Gastroesophageal sphincter (tissue), 4 donors: ENCODE measurements at regions not wholly inside any gene's neighbourhood (a gene's known extent, or its start where the extent isn't known, plus 50 kb on each side); places are given as distances from the start of the nearest gene placed in this dataset.

Experiments used
- ATAC-seq: fragments of 150-250 bp; one replicate; pipeline ENCODE4 v1.9.1; 2016; ENCODE audit warnings: mild to moderate bottlenecking, moderate library complexity
- H3K27ac ChIP-seq, 4 donors: fragments of 200-600 bp; sonication (generic) in 3 of 4; 1 replicate in 3 of 4; 2 replicates in 1 of 4; pipeline ENCODE4 v1.5.1; 2016 to 2019
- H3K27me3 ChIP-seq: fragments of 200-600 bp; sonication (generic); one replicate; pipeline ENCODE4 v1.5.1; 2019
- H3K36me3 ChIP-seq, 2 donors: fragments of 200-600 bp; sonication (generic); one replicate each; pipeline ENCODE4 v1.5.1; 2019; ENCODE audit warnings: control low read depth in 1 of 2
- H3K4me1 ChIP-seq, 3 donors: fragments of 200-600 bp; sonication (generic); 1 replicate in 2 of 3; 2 replicates in 1 of 3; pipeline ENCODE4 v1.5.1; 2016 to 2019; ENCODE audit warnings: control low read depth in 2 of 3
- H3K4me3 ChIP-seq, 2 donors: fragments of 200-600 bp; sonication (generic); one replicate each; pipeline ENCODE4 v1.5.1; 2019; ENCODE audit warnings: mild to moderate bottlenecking in 1 of 2, moderate library complexity in 1 of 2
- H3K9me3 ChIP-seq, 3 donors: fragments of 200-600 bp; sonication (generic); one replicate each; pipeline ENCODE4 v1.5.1; 2017 to 2019; ENCODE audit warnings: control low read depth in 2 of 3
- CTCF ChIP-seq, 4 experiments: fragments of 200-600 bp in 2 of 4; fragments of 450-650 bp in 2 of 4; sonication (generic) in 1 of 4; IDR thresholded peaks; one replicate each; pipeline ENCODE4 v1.5.1; 2017 to 2019; ENCODE audit warnings: antibody characterized with exemption in 4 of 4, mild to moderate bottlenecking in 2 of 4, moderate library complexity in 2 of 4
- EP300 ChIP-seq: sonication (generic); formaldehyde crosslinking; IDR thresholded peaks from one replicate; pipeline ENCODE4 v1.6.1; 2017; ENCODE audit warnings: antibody characterized with exemption, mild to moderate bottlenecking
- POLR2A ChIP-seq, 2 donors: fragments of 450-650 bp; IDR thresholded peaks; one replicate each; pipeline ENCODE4 v1.6.1; 2017; ENCODE audit warnings: antibody characterized with exemption in 2 of 2, mild to moderate bottlenecking in 2 of 2, moderate library complexity in 1 of 2
- POLR2AphosphoS5 ChIP-seq: sonication (generic); formaldehyde crosslinking; IDR thresholded peaks from one replicate; pipeline ENCODE4 v1.6.1; 2017; ENCODE audit warnings: antibody characterized with exemption
- WGBS, 2 donors: methylation state at CpG; one replicate each; pipeline ENCODE4 v1.1.5; 2018; ENCODE audit warnings: low coverage in 1 of 2; 5-methylcytosine and 5-hydroxymethylcytosine counted together

- Histone ChIP-seq H3K36me3 (no peaks in the 10 kb centered on the region), H3K9me3 (no peaks in the 10 kb centered on the region), H3K27ac (no peak overlapping the region), H3K4me3 (no peak overlapping the region), H3K27me3 (no peaks in the 10 kb centered on the region), H3K4me1 (no peaks in the 10 kb centered on the region)
- 89 to 100% methylated on average over 1 of the region's 1 CpG for WGBS, 2 donors
- ATAC-seq: no peak
- TF ChIP-seq POLR2A (IDR thresholded peaks at IDR 0.05) (no peak), EP300 (no peak), CTCF (IDR thresholded peaks at IDR 0.05) (no peak), POLR2AphosphoS5 (no peak)
Observed at GRCh38 chr7:79683916-79684315, 230.4 kb upstream of the MAGI2 start.

- Histone ChIP-seq H3K36me3 (no peaks in the 10 kb centered on the region), H3K27me3 (no peaks in the 10 kb centered on the region), H3K4me3 (no peak overlapping the region), H3K9me3 (no peaks in the 10 kb centered on the region), H3K4me1 (no peaks in the 10 kb centered on the region), H3K27ac (no peak overlapping the region)
- 79 to 84% methylated on average over 3 of the region's 3 CpGs for WGBS, 2 donors
- TF ChIP-seq EP300: no peak
- no peak for ATAC-seq
Observed at GRCh38 chr7:79683185-79683890, 229.9 kb upstream of the MAGI2 start.

- Histone ChIP-seq H3K27ac (no peak overlapping the region), H3K36me3 (no peaks in the 10 kb centered on the region), H3K4me3 (no peak overlapping the region), H3K4me1 (no peaks in the 10 kb centered on the region), H3K9me3 (no peaks in the 10 kb centered on the region), H3K27me3 (no peaks in the 10 kb centered on the region)
- TF ChIP-seq POLR2A (IDR thresholded peaks at IDR 0.05) (no peak), CTCF (IDR thresholded peaks at IDR 0.05) (no peak), EP300 (no peak), POLR2AphosphoS5 (no peak)
- ATAC-seq: no peak
- 87 to 92% methylated on average over 7 to 8 of the region's 8 CpGs for WGBS, 2 donors
Observed at GRCh38 chr7:79681454-79681853, 228.0 kb upstream of the MAGI2 start.

DNA sequence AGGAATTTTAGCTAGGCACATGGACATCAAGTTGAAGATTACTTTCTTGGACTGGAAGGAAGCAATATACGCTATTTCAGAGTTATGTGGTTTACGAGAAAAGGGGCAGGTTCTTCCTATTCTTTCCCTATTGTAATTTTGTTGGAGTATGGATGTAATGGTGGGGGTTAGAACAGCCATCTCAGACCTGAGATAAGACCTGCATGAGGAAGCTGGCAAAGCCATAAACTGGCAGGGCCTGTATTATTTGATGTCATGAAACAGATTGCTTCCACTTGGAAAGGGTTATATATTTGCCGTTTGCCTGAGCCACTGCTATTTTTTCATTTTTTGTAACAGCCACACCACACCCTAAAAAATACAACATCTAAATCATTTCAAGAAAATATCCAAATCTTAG is 220.5 kb upstream of the MAGI2 start:
- Histone ChIP-seq H3K36me3 (no peaks in the 10 kb centered on the region), H3K4me1 (no peaks in the 10 kb centered on the region), H3K4me3 (no peak overlapping the region), H3K9me3 (no peaks in the 10 kb centered on the region), H3K27me3 (no peaks in the 10 kb centered on the region), H3K27ac (no peak overlapping the region)
- TF ChIP-seq CTCF (IDR thresholded peaks at IDR 0.05) (no peak), EP300 (no peak), POLR2A (IDR thresholded peaks at IDR 0.05) (no peak), POLR2AphosphoS5 (no peak)
- ATAC-seq: no peak
- 77 to 88% methylated on average over 3 of the region's 3 CpGs for WGBS, 2 donors

- Histone ChIP-seq H3K4me1 (no peaks in the 10 kb centered on the region), H3K4me3 (no peak overlapping the region), H3K36me3 (no peaks in the 10 kb centered on the region), H3K27me3 (no peaks in the 10 kb centered on the region), H3K27ac (no peak overlapping the region), H3K9me3 (no peaks in the 10 kb centered on the region)
- TF ChIP-seq CTCF (IDR thresholded peaks at IDR 0.05) (no peak), POLR2AphosphoS5 (no peak), POLR2A (IDR thresholded peaks at IDR 0.05) (no peak), EP300 (no peak)
- WGBS, 2 donors: 0 to 13% methylated on average over 1 of the region's 1 CpG
- ATAC-seq: no peak
Observed at GRCh38 chr7:79673421-79673820, 220.0 kb upstream of the MAGI2 start.
